ENCODE measurements at regions not wholly inside any gene's neighbourhood (a gene's known extent, or its start where the extent isn't known, plus 50 kb on each side); places are given as distances from the start of the nearest gene placed in this dataset.

- Histone ChIP-seq H3K9ac (no peak overlapping the region), H3K36me3 (ENCODE audit: insufficient read depth) (no peaks in the 10 kb centered on the region), H3K4me1 (ENCODE audit: low read depth, poor library complexity, severe bottlenecking) (no peaks in the 10 kb centered on the region), H3K27ac (no peak overlapping the region), H3K4me2 (no peak overlapping the region), H4K20me1 (ENCODE audit: insufficient read depth) (no peaks in the 10 kb centered on the region), H2AFZ (ENCODE audit: low read depth) (no peak overlapping the region), H3K4me3 (IDR thresholded peaks at IDR 0.05; ENCODE audit: insufficient read depth, low read depth, low read length) (no peak overlapping the region), H3K79me2 (ENCODE audit: insufficient read depth, low read depth) (no peaks in the 10 kb centered on the region), H3K27me3 (ENCODE audit: insufficient read depth, low read depth) (no peaks in the 10 kb centered on the region)
- TF ChIP-seq CTCF (conservative IDR thresholded peaks at IDR 0.05; ENCODE audit: low read depth, low read length) = no peak
Observed at GRCh38 chr7:81029511-81029910, 110.7 kb upstream of the SEMA3C start.

GRCh38 chr7:81025360-81025759 lies 106.5 kb upstream of the SEMA3C start:
- no peaks in the 10 kb centered on the region for H3K4me1 ChIP-seq (ENCODE audit: low read depth, poor library complexity, severe bottlenecking)
- no peaks in the 10 kb centered on the region for H3K27me3 ChIP-seq (ENCODE audit: insufficient read depth, low read depth)
- no peak overlapping the region for H3K4me3 ChIP-seq (IDR thresholded peaks at IDR 0.05; ENCODE audit: insufficient read depth, low read depth, low read length)
- H3K4me2 ChIP-seq = no peak overlapping the region
- H3K36me3 ChIP-seq (ENCODE audit: insufficient read depth) = no peaks in the 10 kb centered on the region
- H4K20me1 ChIP-seq (ENCODE audit: insufficient read depth) = no peaks in the 10 kb centered on the region
- H3K9ac ChIP-seq = no peak overlapping the region
- TF ChIP-seq CTCF (conservative IDR thresholded peaks at IDR 0.05; ENCODE audit: low read depth, low read length) = no peak
- H3K27ac ChIP-seq = no peak overlapping the region
- H3K79me2 ChIP-seq (ENCODE audit: insufficient read depth, low read depth) = no peaks in the 10 kb centered on the region
- H2AFZ ChIP-seq (ENCODE audit: low read depth) = no peak overlapping the region

GRCh38 chr7:81014908-81015307 lies 96.1 kb upstream of the SEMA3C start:
- H3K4me2 ChIP-seq = no peak overlapping the region
- H3K9ac ChIP-seq = no peak overlapping the region
- H3K27me3 ChIP-seq (ENCODE audit: insufficient read depth, low read depth) = no peaks in the 10 kb centered on the region
- no peaks in the 10 kb centered on the region for H3K79me2 ChIP-seq (ENCODE audit: insufficient read depth, low read depth)
- peaks cover 17% of the 10 kb centered on the region for H3K4me1 ChIP-seq (ENCODE audit: low read depth, poor library complexity, severe bottlenecking)
- TF ChIP-seq CTCF (conservative IDR thresholded peaks at IDR 0.05; ENCODE audit: low read depth, low read length) = no peak
- H2AFZ ChIP-seq (ENCODE audit: low read depth) = no peak overlapping the region
- H3K36me3 ChIP-seq (ENCODE audit: insufficient read depth) = no peaks in the 10 kb centered on the region
- H3K4me3 ChIP-seq (IDR thresholded peaks at IDR 0.05; ENCODE audit: insufficient read depth, low read depth, low read length) = no peak overlapping the region
- no peak overlapping the region for H3K27ac ChIP-seq
- H4K20me1 ChIP-seq (ENCODE audit: insufficient read depth) = no peaks in the 10 kb centered on the region

- Histone ChIP-seq H3K4me3 (IDR thresholded peaks at IDR 0.05; ENCODE audit: insufficient read depth, low read depth, low read length) (no peak overlapping the region), H3K36me3 (ENCODE audit: insufficient read depth) (no peaks in the 10 kb centered on the region), H3K27me3 (ENCODE audit: insufficient read depth, low read depth) (no peaks in the 10 kb centered on the region), H3K9ac (no peak overlapping the region), H2AFZ (ENCODE audit: low read depth) (no peak overlapping the region), H3K4me1 (ENCODE audit: low read depth, poor library complexity, severe bottlenecking) (peaks cover 17% of the 10 kb centered on the region), H3K4me2 (no peak overlapping the region), H3K79me2 (ENCODE audit: insufficient read depth, low read depth) (no peaks in the 10 kb centered on the region), H3K27ac (no peak overlapping the region), H4K20me1 (ENCODE audit: insufficient read depth) (no peaks in the 10 kb centered on the region)
- no peak for TF ChIP-seq CTCF (conservative IDR thresholded peaks at IDR 0.05; ENCODE audit: low read depth, low read length)
Observed at GRCh38 chr7:81014266-81014665, 95.4 kb upstream of the SEMA3C start.

Data from KMS-11 (cell line).